ENCODE measurements at regions not wholly inside any gene's neighbourhood (a gene's known extent, or its start where the extent isn't known, plus 50 kb on each side); places are given as distances from the start of the nearest gene placed in this dataset.

DNA sequence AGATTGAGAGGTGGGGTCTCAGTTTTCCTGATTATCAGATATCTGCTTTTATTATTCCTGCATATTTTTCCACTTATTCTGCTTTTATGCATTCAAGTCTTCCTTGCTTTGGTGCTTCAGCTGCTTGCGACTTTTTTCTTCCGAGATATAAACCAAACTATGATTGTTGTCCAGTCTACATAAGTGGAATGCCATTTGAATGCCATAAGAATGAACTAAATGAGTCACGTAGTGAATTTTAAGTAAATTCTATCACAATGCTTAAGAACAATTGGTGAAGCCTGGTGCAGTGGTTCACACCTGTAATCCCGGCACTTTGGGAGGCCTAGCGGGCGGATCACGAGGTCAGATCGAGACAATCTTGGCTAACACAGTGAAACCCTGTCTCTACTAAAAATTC lies 189.1 kb downstream of the PCDH18 start:
- H3K27me3 ChIP-seq (replicated peaks in 1 of 2; ENCODE audit: control insufficient read depth in 2 of 2, insufficient read depth in 2 of 2, low read length in 1 of 2), result no peaks in the 10 kb centered on the region
- no peaks in the 10 kb centered on the region for H4K20me1 ChIP-seq (ENCODE audit: control insufficient read depth, insufficient read depth)
- POLR2A ChIA-PET, result no interaction called here
- DNase-seq (ENCODE audit: low read depth, low spot score) (no peak), ATAC-seq (no peak), FAIRE-seq (no peak)
- WGBS (ENCODE audit: insufficient coverage, insufficient replicate concordance, low lambda C conversion rate, missing lambda C conversion rate), result 74% methylated on average over 8 of the region's 8 CpGs
- H3K4me2 ChIP-seq (ENCODE audit: control insufficient read depth, insufficient read depth), result no peak overlapping the region
- no peak overlapping the region for H2AFZ ChIP-seq (ENCODE audit: control insufficient read depth, low read depth, low read length)
- no peaks in the 10 kb centered on the region for H3K79me2 ChIP-seq (ENCODE audit: control insufficient read depth, insufficient read depth, low read length)
- H3K4me1 ChIP-seq (ENCODE audit: control insufficient read depth, insufficient read depth, low read length), result no peaks in the 10 kb centered on the region
- RAD21 ChIA-PET (ENCODE audit: unreplicated experiment), result no interaction called here
- no TSS peak for BruUV-seq (replicated peaks)
- intact Hi-C loops (cut with micrococcal nuclease; ENCODE audit: unreplicated experiment) (no loop called here), in situ Hi-C loops (cut with MboI) (no loop called here)
- no peak overlapping the region for H3K27ac ChIP-seq (ENCODE audit: control insufficient read depth, insufficient read depth)
- H3K9ac ChIP-seq (ENCODE audit: control insufficient read depth, insufficient read depth, low read length), result no peak overlapping the region
- SMC1A ChIA-PET (ENCODE audit: uncharacterized antibody, unreplicated experiment), result no interaction called here
- CTCF ChIA-PET, result no interaction called here
- no peaks in the 10 kb centered on the region for H3K36me3 ChIP-seq (ENCODE audit: control insufficient read depth in 2 of 2, insufficient read depth in 2 of 2, low read length in 1 of 2)
- no peak overlapping the region for H3K4me3 ChIP-seq
- no peaks in the 10 kb centered on the region for H3K9me3 ChIP-seq (replicated peaks; ENCODE audit: control insufficient read depth, insufficient read depth, low read length)
- TF ChIP-seq, protein P1, sequence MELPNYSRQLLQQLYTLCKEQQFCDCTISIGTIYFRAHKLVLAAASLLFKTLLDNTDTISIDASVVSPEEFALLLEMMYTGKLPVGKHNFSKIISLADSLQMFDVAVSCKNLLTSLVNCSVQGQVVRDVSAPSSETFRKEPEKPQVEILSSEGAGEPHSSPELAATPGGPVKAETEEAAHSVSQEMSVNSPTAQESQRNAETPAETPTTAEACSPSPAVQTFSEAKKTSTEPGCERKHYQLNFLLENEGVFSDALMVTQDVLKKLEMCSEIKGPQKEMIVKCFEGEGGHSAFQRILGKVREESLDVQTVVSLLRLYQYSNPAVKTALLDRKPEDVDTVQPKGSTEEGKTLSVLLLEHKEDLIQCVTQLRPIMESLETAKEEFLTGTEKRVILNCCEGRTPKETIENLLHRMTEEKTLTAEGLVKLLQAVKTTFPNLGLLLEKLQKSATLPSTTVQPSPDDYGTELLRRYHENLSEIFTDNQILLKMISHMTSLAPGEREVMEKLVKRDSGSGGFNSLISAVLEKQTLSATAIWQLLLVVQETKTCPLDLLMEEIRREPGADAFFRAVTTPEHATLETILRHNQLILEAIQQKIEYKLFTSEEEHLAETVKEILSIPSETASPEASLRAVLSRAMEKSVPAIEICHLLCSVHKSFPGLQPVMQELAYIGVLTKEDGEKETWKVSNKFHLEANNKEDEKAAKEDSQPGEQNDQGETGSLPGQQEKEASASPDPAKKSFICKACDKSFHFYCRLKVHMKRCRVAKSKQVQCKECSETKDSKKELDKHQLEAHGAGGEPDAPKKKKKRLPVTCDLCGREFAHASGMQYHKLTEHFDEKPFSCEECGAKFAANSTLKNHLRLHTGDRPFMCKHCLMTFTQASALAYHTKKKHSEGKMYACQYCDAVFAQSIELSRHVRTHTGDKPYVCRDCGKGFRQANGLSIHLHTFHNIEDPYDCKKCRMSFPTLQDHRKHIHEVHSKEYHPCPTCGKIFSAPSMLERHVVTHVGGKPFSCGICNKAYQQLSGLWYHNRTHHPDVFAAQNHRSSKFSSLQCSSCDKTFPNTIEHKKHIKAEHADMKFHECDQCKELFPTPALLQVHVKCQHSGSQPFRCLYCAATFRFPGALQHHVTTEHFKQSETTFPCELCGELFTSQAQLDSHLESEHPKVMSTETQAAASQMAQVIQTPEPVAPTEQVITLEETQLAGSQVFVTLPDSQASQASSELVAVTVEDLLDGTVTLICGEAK (IDR thresholded peaks at IDR 0.05; ENCODE audit: borderline replicate concordance), result no peak
- no peak for TF ChIP-seq LARP7 (IDR thresholded peaks at IDR 0.05)
- TF ChIP-seq GATAD2B (conservative IDR thresholded peaks at IDR 0.05; ENCODE audit: low read depth), result no peak
- TF ChIP-seq, protein P2, sequence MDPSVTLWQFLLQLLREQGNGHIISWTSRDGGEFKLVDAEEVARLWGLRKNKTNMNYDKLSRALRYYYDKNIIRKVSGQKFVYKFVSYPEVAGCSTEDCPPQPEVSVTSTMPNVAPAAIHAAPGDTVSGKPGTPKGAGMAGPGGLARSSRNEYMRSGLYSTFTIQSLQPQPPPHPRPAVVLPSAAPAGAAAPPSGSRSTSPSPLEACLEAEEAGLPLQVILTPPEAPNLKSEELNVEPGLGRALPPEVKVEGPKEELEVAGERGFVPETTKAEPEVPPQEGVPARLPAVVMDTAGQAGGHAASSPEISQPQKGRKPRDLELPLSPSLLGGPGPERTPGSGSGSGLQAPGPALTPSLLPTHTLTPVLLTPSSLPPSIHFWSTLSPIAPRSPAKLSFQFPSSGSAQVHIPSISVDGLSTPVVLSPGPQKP (IDR thresholded peaks at IDR 0.05; ENCODE audit: low read depth, low read length), result no peak
- TF ChIP-seq SMARCA5 (IDR thresholded peaks at IDR 0.05), result no peak
- TF ChIP-seq NFYB (IDR thresholded peaks at IDR 0.05; ENCODE audit: insufficient read depth, low read depth, low read length), result no peak
